ENCODE measurements at regions not wholly inside any gene's neighbourhood (a gene's known extent, or its start where the extent isn't known, plus 50 kb on each side); places are given as distances from the start of the nearest gene placed in this dataset.

GRCh38 chr5:110112348-110112747 lies 422.6 kb downstream of the MAN2A1 start:
- DNase-seq (no peak), ATAC-seq (no peak)

DNA sequence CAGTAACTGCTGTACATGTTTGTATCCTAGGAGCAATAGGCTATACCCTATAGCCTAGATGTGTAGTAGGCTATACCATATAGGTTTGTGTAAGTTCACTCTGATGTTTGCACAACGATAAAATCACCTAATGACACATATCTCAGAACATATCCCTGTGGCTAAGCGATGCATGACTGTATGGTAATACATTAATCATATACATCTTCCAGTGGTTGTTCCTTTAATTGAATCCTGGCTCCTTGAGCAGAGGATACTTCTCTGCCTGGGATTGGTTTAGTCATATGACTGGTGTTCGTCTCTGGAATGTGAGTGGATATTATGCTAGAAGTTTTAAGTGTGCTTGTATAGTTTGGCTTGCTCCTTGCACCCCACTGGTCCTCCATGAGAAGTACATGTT lies 425.8 kb downstream of the MAN2A1 start:
- no peak for ATAC-seq
- no peak for DNase-seq

DNA sequence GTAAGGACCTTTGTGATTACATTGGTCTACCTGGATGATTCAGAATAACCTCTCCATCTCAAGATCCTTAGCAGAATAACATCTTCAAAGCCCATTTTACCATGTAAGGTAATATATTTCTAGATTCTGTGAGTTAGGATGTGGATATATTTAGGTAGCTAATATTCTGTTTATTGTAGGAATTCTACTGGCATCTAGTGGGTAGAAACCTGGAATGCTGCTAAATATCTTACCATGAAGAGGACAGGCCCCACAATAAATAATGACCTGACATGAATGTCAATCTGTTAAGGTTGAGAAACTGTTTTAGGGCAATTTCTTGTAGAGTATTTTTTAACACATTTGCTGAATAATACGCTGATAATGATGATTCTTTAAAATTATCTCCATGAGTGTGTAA lies 426.8 kb downstream of the MAN2A1 start:
- DNase-seq: no peak
- no peak for ATAC-seq

- ATAC-seq (no peak), DNase-seq (no peak)
Measured at GRCh38 chr5:110134963-110135935, 445.5 kb downstream of the MAN2A1 start.

- ATAC-seq (no peak), DNase-seq (no peak)
Measured at GRCh38 chr5:110150199-110150598, 460.5 kb downstream of the MAN2A1 start.

- no peak for ATAC-seq
- no peak for DNase-seq
Measured at GRCh38 chr5:110159202-110159601, 469.5 kb downstream of the MAN2A1 start.

- ATAC-seq: no peak
- DNase-seq: no peak
Measured at GRCh38 chr5:110161162-110161561, 471.4 kb downstream of the MAN2A1 start.

DNA sequence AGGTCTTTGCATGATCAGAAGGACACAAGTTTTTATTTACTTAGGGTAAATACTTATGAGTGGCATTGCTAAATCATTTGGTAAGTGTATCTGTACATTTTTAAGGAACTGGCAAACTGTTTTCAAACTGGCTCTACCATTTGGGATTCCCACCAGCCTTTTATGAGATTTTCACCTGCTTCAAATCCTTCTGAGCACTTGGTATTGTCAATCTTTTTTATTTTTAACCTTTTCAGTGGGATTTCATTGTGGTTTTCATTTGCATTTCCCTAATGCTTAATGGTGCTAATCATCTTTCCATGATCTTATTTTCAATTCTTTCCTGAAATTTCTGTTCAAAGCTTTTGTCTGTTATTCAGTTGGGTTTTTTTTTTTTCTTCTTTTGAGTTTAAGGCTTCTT lies 475.6 kb downstream of the MAN2A1 start:
- DNase-seq (no peak), ATAC-seq (no peak)

GRCh38 chr5:110167384-110167783 lies 477.7 kb downstream of the MAN2A1 start:
- ATAC-seq: no peak
- DNase-seq: no peak

GRCh38 chr5:110169461-110169860 lies 479.7 kb downstream of the MAN2A1 start:
- DNase-seq: no peak
- ATAC-seq: no peak

- no peak for DNase-seq
- no peak for ATAC-seq
Measured at GRCh38 chr5:110177729-110178128, 488.0 kb downstream of the MAN2A1 start.

- ATAC-seq (no peak), DNase-seq (no peak)
Measured at GRCh38 chr5:110179321-110179720, 489.6 kb downstream of the MAN2A1 start.

- ATAC-seq: no peak
- no peak for DNase-seq
Measured at GRCh38 chr5:110194191-110194590, 504.5 kb downstream of the MAN2A1 start.

DNA sequence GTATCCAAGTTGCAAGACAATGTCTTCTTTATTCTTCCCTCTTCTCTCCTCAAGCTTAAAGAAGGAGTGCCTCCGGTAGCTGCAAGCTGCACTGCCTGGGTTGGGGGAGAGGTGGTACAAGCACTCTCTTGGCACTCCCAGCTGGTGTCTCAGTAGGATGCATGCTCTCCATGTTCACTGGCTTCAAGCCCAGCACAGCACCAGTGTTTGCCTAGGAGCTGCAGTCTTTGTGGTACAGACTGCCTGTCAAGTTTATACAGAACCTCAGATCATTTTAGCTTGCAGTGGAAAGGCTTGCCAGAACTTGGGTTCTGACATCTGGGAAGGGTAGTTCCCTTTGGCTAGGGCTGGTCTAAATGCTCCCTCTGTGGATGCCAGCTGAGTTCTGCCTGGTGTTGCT lies 505.6 kb downstream of the MAN2A1 start:
- no peak for ATAC-seq
- no peak for DNase-seq

- DNase-seq: no peak
- ATAC-seq: no peak
Measured at GRCh38 chr5:110201791-110202190, 512.1 kb downstream of the MAN2A1 start.

GRCh38 chr5:110203661-110204060 lies 513.9 kb downstream of the MAN2A1 start:
- no peak for DNase-seq
- no peak for ATAC-seq

GRCh38 chr5:110209401-110209800 lies 517.1 kb downstream of the TMEM232 start:
- DNase-seq: no peak
- ATAC-seq: no peak

DNA sequence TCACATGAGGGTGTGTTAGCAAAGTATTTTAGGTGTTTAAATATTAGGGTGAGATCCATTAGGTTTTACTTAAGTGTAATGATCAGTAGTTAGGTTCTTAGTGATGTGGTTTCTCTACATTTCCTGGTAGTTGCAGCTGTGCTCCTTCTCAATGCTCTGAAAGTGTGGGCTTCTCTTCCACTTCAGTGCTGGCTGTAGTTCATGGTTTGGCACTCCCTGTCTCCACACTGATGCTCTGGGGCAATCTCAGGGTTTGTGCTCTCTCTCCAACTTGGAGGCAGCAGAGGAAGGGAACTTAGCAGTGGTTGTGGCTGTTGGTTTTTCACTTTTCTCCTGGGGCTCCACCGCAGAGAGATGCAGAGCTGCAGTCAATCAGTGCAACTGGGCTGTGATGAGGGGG lies 507.5 kb downstream of the TMEM232 start:
- no peak for DNase-seq
- no peak for ATAC-seq

GRCh38 chr5:110219769-110220168 lies 506.7 kb downstream of the TMEM232 start:
- no peak for ATAC-seq
- no peak for DNase-seq

DNA sequence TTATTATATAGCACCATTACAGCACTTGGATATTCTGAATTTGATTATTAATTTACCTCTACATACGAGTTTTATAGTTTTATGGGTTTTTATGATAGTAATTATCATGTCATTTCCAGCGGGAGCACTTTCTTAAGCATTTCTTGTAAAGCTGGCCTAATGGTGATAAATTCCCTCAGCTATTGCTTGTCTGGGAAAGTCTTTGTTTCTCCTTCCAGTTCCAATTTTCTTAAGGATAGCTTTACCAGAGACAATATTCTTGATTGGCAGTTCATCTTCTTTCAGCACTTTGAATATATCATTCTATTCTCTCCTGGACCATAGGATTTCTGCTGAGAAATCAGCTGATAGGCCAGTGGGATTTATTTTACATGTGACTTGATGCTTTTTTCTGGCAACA lies 505.4 kb downstream of the TMEM232 start:
- ATAC-seq: no peak
- DNase-seq: no peak

- no peak for ATAC-seq
- DNase-seq: no peak
Measured at GRCh38 chr5:110224050-110224449, 502.4 kb downstream of the TMEM232 start.

DNA sequence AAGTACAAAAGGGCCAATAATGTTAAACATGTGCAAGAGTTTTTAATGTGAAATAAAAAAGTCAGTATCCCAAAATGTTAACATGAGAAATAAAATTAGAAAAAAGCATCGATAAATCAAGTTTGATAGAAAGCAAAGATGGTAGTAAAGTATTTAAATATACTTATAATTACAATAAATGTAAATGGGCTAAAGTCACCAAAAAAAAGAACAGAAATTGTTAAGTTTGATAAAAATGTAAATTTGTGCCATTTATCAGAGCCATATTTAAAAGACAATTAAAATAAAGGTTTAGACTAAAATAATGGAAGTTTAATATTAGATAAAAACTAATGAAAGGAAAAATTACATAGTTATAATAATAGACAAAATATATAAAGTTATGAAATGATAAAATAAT lies 500.5 kb downstream of the TMEM232 start:
- ATAC-seq (no peak), DNase-seq (no peak)

DNA sequence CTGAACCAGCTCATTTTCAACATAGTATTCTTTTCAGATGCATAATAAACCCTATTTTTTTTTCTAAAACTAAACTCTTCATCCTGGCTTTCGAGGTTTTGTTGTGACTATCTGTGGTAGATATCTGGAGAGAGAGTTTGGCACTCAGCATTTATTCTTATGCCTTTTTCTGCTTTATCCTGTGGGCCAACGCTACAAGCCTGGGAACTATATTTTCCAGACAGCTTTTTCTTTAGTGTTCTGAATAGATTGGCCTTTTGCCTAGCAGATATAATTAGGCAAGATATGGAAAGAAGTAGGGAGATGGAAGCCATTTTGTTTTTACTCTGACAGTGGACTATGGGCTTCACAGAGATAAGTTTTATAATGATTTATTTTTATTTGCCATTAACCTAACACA lies 486.7 kb downstream of the TMEM232 start:
- DNase-seq (no peak), ATAC-seq (no peak)

DNA sequence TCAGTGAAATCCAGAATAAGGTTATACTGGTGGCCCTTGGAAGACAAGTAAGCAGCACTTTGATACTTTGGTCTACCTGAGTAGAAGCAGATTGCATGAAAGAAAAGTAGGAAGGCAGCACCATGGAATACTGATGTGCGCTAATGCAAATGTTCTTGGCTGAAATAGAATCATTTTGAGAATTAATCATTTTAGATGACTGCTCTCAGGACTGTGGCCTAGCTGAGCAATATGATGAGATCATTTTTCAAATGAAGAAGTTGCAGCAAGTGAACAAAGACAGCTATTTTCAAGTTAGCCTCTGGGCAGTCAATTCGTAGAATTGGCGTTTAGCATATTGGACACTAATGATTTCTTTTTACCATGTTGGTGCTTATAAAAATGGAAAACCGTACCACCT lies 483.5 kb downstream of the TMEM232 start:
- DNase-seq (no peak), ATAC-seq (no peak)

Data from stimulated activated naive CD8-positive, alpha-beta T cell treated with anti-CD3 and anti-CD28 coated beads, Interleukin-15, Interleukin-2, amounts not matched to agents 100 U/mL and 50 U/mL, for 24 hours (primary cell).